ENCODE measurements at regions not wholly inside any gene's neighbourhood (a gene's known extent, or its start where the extent isn't known, plus 50 kb on each side); places are given as distances from the start of the nearest gene placed in this dataset.

DNA sequence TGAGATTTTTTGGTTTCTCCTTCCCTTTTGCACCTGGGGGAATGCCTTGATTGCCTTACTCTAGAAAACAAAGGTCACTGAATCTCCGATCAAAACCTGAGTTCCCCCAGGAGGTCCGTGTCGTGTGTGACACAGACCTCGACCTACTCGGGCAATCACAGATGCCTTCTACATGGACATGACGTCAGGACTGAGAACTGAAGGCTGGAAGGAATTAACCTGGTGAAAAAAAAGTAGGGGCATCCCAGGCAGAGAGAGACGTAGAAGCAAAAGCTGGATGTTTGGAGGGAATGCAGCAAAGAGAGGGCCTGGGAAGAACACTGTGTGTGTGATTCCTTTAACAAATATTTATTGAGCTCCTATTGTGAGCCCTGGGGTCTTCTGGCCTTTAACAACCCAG is 178.0 kb downstream of the PRDM2 start:
- no peak for DNase-seq

DNA sequence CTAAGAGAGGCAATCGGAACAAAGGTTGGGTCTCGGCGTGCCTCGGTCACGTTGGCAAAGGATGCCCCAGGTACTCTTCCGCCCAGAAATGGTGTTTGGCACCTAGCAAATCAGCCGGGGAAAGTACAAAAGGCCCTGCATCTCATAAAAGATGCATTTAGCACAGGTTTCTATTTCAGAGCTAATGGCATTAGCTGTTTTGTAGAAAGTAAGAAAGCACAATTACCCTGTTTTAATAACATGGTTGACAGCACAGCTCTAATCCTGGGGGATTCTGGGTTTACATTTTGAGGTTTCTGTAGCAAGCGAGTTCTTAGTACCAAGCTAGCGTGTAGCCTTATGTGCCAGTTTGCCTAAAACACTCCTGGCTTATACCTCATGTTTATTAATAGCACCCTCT is 178.5 kb downstream of the PRDM2 start:
- DNase-seq, result no peak

GRCh38 chr1:13881385-13882088 is 181.5 kb downstream of the PRDM2 start:
- no peak for DNase-seq

DNA sequence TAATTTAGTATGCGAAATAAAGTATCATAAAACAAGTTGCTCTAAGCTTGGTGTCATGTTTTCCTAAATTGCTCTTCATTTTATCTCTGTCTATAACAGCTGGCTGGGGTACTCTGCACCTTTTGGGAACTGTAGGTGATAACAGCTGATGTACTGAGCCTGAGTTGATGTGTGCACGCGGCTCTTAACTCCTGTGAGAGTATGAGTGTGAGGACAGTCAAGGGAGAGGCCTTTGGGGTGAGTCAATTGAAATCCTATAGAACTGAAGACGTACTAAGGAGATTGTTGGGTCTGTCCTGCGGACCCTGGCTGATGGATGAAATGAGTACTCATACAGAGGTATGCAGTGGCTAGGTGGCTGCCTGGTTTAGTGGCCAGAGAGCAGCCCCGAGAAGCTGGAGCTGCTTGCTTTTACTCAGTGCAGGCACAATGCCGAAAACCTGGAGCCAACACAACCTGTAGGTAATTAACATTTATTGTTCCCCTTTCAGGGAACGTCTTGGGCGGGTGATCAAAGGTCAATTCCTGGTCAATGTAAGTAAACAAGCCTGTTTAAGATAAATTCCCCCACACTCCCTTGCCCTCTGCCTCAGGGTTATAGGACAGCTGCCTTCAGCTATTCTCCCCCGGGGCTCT is 188.5 kb downstream of the PRDM2 start:
- DNase-seq, result no peak

DNA sequence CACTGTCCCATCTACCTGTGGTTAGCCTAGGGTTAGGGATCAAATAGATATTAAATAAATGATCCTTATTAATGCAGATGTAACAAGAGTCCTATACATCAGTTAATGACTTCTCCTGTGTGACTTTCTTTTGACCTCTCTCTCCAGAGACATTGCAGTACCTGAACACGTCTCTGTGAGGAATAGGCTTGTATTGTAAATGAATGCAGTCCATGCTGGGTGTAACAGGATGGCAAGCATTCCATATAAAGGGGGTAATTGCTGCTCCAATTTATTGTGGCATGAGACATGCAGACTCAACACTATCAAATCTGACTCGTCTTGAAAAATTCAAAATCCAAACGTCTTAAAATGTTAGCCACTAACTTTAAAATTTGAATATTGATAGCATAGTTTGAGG is 189.5 kb downstream of the PRDM2 start:
- DNase-seq, result no peak

GRCh38 chr1:13890766-13891165 is 190.8 kb downstream of the PRDM2 start:
- DNase-seq, result no peak

- DNase-seq, result no peak
These were observed 192.2 kb downstream of the PRDM2 start for GRCh38 chr1:13892198-13892597.

- DNase-seq, result no peak
These were observed 192.8 kb downstream of the PRDM2 start for GRCh38 chr1:13892671-13893325.

DNA sequence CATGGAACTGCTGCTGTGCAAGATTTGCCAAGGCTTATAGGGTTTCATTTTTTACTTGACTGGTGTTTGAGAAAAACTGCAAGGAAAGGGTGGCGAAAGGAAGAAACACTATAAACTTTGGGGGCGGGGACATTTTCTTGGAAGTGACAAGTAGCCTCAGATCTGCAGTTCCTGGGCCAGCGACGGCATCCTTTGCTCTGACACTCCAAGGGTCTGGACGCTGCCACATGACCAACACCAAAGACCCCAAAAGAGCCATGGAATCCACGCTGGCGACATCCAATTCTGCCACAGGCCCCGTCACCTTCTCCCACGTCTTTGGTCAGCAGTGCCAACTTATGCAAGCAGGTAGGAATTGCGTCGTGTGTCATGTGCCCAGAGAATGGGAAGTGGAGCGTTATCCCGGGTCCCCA is 193.4 kb downstream of the PRDM2 start:
- no peak for DNase-seq

DNA sequence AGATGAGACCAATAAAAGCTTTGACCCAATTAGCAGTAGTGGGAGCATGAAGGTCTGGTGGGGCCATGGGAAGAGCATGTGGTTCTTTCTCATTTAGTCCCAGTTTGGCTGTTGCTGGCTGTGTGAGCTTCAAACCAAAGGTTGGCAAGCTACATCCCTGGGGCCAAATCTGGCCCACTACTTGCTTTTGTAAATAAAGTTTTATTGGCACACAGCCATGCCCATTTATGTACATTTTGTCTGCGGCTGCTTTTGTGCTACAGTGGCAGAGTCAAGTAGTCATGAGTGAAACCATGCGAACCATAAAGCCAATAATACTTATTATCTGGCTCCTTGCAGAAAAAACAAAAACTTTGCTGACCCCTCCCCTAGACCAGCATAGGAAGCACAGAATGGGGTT is 196.9 kb downstream of the PRDM2 start:
- no peak for DNase-seq

DNA sequence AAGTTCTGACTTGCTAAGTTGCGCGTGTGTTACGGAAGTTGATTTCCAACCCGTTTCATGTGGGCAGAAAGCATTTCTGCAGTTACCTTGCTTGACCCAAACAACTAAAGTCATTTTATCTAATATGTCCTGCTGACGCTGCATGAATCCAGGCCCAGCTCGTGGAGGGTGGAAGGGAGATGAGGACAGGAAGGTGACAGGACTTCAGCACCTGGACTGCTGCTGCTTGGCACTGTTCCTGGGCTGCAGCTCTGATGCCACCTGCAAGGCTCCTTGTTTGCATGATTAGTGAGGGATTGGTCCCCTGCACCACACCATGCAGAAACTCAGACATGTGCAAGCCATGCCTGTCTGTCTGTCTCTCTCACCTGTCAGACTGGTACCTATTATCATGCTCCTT is 198.4 kb downstream of the PRDM2 start:
- DNase-seq, result no peak

GRCh38 chr1:13899856-13900255 is 199.9 kb downstream of the PRDM2 start:
- no peak for DNase-seq

- no peak for DNase-seq
These were observed 200.6 kb downstream of the PRDM2 start for GRCh38 chr1:13900583-13900982.

DNA sequence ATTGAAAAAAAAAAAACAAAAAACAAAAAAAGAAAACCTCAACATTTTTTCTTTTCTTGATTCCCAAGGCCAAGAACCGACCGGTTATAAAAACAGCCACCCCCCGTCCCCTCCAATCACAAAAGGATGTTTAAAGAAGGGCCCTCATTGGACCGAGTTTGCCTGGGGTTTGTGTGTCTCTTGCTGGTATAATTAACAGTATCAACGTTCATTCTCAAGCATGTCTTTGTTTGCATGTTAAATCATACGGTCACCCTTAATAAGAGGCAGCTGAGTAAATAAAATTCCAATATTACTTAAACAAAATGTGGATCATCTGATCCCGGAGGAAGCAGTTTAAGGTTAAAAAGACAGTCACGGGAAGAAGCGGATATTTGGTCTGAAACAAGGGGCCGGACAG is 201.1 kb downstream of the PRDM2 start:
- no peak for DNase-seq

- no peak for DNase-seq
These were observed 201.6 kb downstream of the PRDM2 start for GRCh38 chr1:13901597-13901996.

DNA sequence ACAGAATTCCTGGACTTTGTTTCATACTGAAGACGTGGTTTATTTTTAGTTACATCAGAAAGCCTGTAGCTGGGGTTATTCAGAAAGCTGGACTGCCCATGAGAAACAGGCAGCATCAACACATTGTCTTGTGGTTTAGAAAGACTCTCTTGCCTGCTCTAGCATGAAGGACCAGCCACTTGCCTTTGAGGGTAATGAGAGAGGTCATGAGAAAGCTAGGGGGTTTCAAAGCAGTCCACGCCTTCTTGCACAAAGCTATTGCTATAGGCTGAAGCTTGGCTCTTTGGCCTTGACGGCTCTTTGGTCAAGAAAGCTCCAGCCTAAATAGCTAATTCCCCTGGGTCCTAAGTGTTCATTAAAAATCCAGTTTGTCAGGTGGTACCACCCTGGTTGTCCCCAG is 208.1 kb downstream of the PRDM2 start:
- DNase-seq, result no peak

- DNase-seq, result no peak
These were observed 212.0 kb downstream of the PRDM2 start for GRCh38 chr1:13911697-13912619.

DNA sequence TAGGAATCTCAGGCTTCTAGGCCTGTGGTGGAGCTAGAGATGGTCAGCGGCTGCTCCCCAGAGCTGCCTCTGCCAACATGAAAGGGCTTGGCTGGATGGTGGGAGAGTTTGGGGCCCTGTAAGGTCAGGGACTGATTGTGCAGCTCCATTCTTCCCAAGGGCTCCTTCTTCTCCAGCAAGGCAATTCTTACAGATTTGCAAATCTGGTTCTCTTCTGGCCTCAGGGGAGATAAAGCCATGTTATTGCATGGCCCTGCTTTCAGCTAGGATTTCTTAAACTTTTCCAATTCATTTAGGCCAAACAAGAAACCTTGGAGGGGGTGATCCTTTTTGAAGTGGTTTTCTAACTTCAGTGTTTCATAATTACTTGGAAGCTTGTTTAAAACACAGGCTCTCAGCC is 213.4 kb downstream of the PRDM2 start:
- DNase-seq, result no peak

DNA sequence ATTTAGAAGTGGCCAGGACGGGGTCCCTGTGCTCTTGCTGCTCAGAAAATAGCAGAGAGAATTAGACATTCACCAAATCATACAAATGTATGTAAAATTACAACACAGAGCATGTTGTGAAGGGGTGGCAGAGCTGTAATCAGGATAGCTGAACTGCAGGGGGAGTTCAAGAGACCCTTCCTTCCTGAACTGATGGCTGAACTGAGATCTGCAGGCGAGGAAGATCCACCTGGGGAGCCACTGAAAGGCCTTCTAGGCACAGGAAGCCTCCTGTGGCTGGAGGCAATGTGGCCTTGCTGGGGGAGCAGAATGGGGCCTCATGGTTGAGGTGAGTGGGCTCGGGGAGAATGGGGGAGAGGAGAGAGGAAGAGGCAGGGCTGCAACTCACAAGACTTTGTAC is 216.5 kb downstream of the PRDM2 start:
- no peak for DNase-seq

- no peak for DNase-seq
These were observed 217.6 kb downstream of the PRDM2 start for GRCh38 chr1:13917607-13918006.

- DNase-seq, result no peak
These were observed 218.9 kb downstream of the PRDM2 start for GRCh38 chr1:13918862-13919261.

GRCh38 chr1:13921190-13921589 is 221.2 kb downstream of the PRDM2 start:
- DNase-seq, result no peak

- DNase-seq, result no peak
These were observed 222.6 kb downstream of the PRDM2 start for GRCh38 chr1:13922466-13923110.
